ENCODE measurements at regions not wholly inside any gene's neighbourhood (a gene's known extent, or its start where the extent isn't known, plus 50 kb on each side); places are given as distances from the start of the nearest gene placed in this dataset.
A peak's percentile ranks its signal among the peaks of the same experiment; 100 is the strongest.

GRCh38 chr9:88596376-88596775, 61.4 kb downstream of the NXNL2 start:
- DNase-seq (ENCODE audit: extremely low spot score): peak; percentile 87
- no peak overlapping the region for H3K4me3 ChIP-seq
- H3K9me3 ChIP-seq: no peaks in the 10 kb centered on the region
- no peaks in the 10 kb centered on the region for H3K36me3 ChIP-seq
- intact Hi-C loops (cut with DNase I): loop anchor here (10.0 kb wide), 1 partner anchor 138 kb away; no protein-coding TSS in a partner anchor
- no peaks in the 10 kb centered on the region for H3K27me3 ChIP-seq
- H3K27ac ChIP-seq (replicated peaks in 1 of 4): peak overlapping the region in 1 of 4 donors; percentile 23
- H3K4me1 ChIP-seq: peaks cover 0 to 10% (median 6%) of the 10 kb centered on the region in 4 donors
- 60% methylated on average over 5 of the region's 5 CpGs for WGBS
- TF ChIP-seq EP300 (IDR thresholded peaks at IDR 0.05) (no peak), POLR2A (IDR thresholded peaks at IDR 0.05; ENCODE audit: low read depth) (no peak), POLR2AphosphoS5 (IDR thresholded peaks at IDR 0.05) (no peak), CTCF (IDR thresholded peaks at IDR 0.05) (no peak)

GRCh38 chr9:88604836-88605511, 70.0 kb downstream of the NXNL2 start:
- 44% methylated on average over 3 of the region's 3 CpGs for WGBS
- Histone ChIP-seq H3K27ac (replicated peaks in 1 of 4) (peak overlapping the region; percentile 87 to 93 (median 88)), H3K36me3 (no peaks in the 10 kb centered on the region), H3K4me3 (no peak overlapping the region), H3K27me3 (no peaks in the 10 kb centered on the region), H3K4me1 (peaks cover 19 to 36% (median 33%) of the 10 kb centered on the region in 4 donors), H3K9me3 (no peaks in the 10 kb centered on the region)
- TF ChIP-seq EP300 (IDR thresholded peaks at IDR 0.05): peak; percentile 98
- no peak for TF ChIP-seq POLR2A (IDR thresholded peaks at IDR 0.05; ENCODE audit: low read depth)
- no peak for TF ChIP-seq CTCF (IDR thresholded peaks at IDR 0.05)
- TF ChIP-seq POLR2AphosphoS5 (IDR thresholded peaks at IDR 0.05): peak; percentile 86 to 89
- DNase-seq (ENCODE audit: extremely low spot score): no peak
- intact Hi-C loops (cut with DNase I): no loop called here

GRCh38 chr9:88605512-88606362, 70.8 kb downstream of the NXNL2 start:
- TF ChIP-seq POLR2A (IDR thresholded peaks at IDR 0.05; ENCODE audit: low read depth) (no peak), POLR2AphosphoS5 (IDR thresholded peaks at IDR 0.05) (no peak), EP300 (IDR thresholded peaks at IDR 0.05) (no peak), CTCF (IDR thresholded peaks at IDR 0.05) (no peak)
- no peak overlapping the region for H3K4me3 ChIP-seq
- peaks cover 19 to 36% (median 33%) of the 10 kb centered on the region in 4 donors for H3K4me1 ChIP-seq
- no peaks in the 10 kb centered on the region for H3K9me3 ChIP-seq
- H3K27me3 ChIP-seq: no peaks in the 10 kb centered on the region
- peak overlapping the region; percentile 87 to 93 (median 88) for H3K27ac ChIP-seq (replicated peaks in 1 of 4)
- intact Hi-C loops (cut with DNase I): no loop called here
- WGBS: 11% methylated on average over 8 of the region's 8 CpGs
- H3K36me3 ChIP-seq: no peaks in the 10 kb centered on the region
- DNase-seq (ENCODE audit: extremely low spot score): no peak

- H3K36me3 ChIP-seq: no peaks in the 10 kb centered on the region
- intact Hi-C loops (cut with DNase I): no loop called here
- no peaks in the 10 kb centered on the region for H3K4me1 ChIP-seq
- 82% methylated on average over 3 of the region's 3 CpGs for WGBS
- H3K27me3 ChIP-seq: no peaks in the 10 kb centered on the region
- H3K27ac ChIP-seq (replicated peaks in 1 of 4): no peak overlapping the region
- H3K4me3 ChIP-seq: no peak overlapping the region
- TF ChIP-seq POLR2A (IDR thresholded peaks at IDR 0.05; ENCODE audit: low read depth): no peak
- no peak for TF ChIP-seq POLR2AphosphoS5 (IDR thresholded peaks at IDR 0.05)
- TF ChIP-seq EP300 (IDR thresholded peaks at IDR 0.05): no peak
- TF ChIP-seq CTCF (IDR thresholded peaks at IDR 0.05): no peak
- H3K9me3 ChIP-seq: peaks cover 0 to 18% (median 11%) of the 10 kb centered on the region in 4 donors
- DNase-seq (ENCODE audit: extremely low spot score): no peak
Observed at GRCh38 chr9:88614359-88614758, 79.4 kb downstream of the NXNL2 start.
